GM12874 (cell line): ENCODE measurements at regions not wholly inside any gene's neighbourhood (a gene's known extent, or its start where the extent isn't known, plus 50 kb on each side); places are given as distances from the start of the nearest gene placed in this dataset.

Experiments
- TF ChIP-seq, protein P1 (sequence below): IDR thresholded peaks from 2 replicates; pipeline ENCODE4 v1.5.1; 2011; ENCODE audit warnings: low read depth, mild to moderate bottlenecking, control low read depth, low read length, moderate library complexity; ENCODE audit not compliant: insufficient read depth

- TF ChIP-seq, protein P1, sequence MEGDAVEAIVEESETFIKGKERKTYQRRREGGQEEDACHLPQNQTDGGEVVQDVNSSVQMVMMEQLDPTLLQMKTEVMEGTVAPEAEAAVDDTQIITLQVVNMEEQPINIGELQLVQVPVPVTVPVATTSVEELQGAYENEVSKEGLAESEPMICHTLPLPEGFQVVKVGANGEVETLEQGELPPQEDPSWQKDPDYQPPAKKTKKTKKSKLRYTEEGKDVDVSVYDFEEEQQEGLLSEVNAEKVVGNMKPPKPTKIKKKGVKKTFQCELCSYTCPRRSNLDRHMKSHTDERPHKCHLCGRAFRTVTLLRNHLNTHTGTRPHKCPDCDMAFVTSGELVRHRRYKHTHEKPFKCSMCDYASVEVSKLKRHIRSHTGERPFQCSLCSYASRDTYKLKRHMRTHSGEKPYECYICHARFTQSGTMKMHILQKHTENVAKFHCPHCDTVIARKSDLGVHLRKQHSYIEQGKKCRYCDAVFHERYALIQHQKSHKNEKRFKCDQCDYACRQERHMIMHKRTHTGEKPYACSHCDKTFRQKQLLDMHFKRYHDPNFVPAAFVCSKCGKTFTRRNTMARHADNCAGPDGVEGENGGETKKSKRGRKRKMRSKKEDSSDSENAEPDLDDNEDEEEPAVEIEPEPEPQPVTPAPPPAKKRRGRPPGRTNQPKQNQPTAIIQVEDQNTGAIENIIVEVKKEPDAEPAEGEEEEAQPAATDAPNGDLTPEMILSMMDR, result no peak
These were observed 1224.4 kb upstream of the LRRTM1 start for GRCh38 chr2:81528852-81529480.

DNA sequence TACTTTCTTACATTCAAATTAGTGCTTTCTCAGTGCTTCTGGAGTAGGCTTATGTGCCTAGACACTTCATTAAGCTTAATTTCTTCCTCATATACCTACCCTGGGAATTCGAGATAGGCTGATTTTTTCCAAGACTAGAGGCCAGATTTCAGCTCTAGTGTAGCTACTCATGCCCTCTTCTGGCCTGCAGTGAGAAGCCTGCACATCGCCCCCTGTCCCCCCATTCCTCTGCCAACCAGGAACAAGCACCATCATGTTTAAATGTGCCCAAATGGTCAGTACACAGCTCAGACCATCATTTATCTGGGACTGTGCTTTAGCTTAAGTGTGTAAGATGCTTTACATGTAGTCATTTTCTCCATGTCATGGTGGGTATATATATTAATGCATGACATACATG lies 1218.8 kb upstream of the LRRTM1 start:
- TF ChIP-seq, protein P1, result no peak

DNA sequence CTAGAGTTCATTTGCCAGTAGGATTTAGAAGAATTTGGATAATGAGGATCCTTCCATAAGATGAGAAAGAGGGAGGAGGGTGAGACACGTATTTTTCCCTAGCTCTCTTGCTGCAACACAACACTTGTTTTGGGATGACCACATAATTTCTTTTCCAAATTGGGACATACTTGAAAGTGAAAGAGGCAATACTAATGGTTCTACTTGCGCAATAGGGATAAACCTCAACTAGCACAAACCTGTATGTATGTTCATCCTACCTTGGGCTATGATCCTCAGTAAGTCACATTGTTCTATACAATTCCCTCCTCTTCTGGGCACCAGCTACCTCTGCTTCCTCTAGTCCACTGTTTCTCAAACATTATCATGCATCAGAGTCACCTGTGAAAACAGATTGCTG lies 1208.8 kb upstream of the LRRTM1 start:
- TF ChIP-seq, protein P1, result no peak

- TF ChIP-seq, protein P1, result no peak
These were observed 1201.0 kb upstream of the LRRTM1 start for GRCh38 chr2:81505586-81505985.

DNA sequence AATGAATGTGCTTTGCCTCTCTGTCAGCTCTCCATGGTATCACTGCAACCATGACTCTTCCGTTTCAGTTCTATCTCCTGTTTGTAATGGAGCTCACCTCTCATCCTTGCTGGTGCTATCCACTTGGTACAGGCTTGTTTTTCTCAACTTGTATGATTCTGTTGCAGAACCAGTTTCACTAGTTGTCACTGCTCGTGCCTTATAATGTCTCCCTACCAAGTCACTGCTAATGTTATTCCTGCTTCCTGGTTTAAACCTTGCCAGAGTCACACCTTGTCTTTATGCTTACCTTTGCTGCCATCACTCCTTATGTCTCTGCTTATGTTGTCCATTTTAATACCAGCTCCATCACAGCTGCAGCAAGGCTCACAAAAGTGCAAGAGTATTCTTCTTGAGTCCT lies 1191.0 kb upstream of the LRRTM1 start:
- TF ChIP-seq, protein P1, result no peak

DNA sequence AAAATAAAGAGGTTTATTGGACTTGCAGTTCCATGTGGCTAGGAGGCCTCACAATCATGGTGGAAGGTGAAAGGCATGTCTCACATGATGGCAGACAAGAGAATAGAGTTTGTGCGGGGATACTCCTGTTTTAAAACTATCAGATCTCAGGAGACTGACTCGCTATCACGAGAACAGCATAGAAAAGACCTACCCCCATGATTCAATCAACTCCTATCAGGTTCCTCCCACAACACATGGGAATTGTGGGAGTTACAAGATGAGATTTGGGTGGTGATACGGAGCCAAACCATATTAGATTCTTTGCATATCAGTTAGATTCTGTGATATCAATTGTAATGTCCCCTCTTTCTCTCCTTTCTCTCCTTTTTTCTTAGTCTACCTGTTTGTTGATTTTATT lies 1178.7 kb upstream of the LRRTM1 start:
- TF ChIP-seq, protein P1, result no peak

GRCh38 chr2:81481994-81482368 lies 1177.4 kb upstream of the LRRTM1 start:
- TF ChIP-seq, protein P1, result no peak
